ENCODE measurements at regions not wholly inside any gene's neighbourhood (a gene's known extent, or its start where the extent isn't known, plus 50 kb on each side); places are given as distances from the start of the nearest gene placed in this dataset.
"Not testable (repeated sequence)": the region's sequence is repeated elsewhere in the genome, so short reads cannot be mapped to it uniquely, and the experiment has no call there.

DNA sequence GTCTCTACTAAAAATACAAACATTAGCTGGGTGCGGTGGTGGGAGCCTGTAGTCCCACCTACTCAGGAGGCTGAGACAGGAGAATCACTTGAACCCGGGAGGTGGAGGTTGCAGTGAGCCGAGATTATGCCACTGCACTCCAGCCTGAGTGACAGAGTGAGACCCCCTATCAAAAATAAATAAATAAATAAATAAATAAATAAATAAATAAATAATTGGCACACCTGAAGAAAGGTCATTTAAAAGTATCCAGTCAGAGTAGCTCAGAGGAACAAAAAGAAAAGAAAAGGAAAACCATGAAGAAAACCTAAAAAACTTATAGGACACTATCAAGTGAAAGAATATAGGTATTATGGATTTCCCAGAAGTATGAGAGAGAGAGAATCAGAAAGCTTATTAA lies 330.1 kb upstream of the AR start:
- DNase-seq, result not testable (repeated sequence)

DNA sequence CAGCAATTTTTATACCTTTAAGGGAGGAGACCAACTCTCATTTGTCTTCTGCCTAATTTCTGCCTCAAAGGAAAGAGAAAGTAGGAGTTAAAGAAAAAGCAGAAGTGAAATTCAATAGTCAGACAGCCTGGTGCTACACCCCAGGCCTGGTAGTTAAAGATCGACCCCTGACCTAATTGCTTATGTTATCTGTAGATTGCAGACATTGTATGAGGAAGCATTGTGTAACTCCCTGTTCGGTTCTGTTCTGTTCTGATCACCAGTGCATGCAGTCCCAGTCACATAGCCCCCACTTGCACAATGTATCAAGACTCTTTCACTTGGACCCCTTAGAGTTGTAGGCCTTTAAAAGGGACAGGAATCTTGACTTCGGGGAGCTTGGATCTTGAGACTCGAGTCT lies 335.9 kb upstream of the AR start:
- DNase-seq, result no peak

DNA sequence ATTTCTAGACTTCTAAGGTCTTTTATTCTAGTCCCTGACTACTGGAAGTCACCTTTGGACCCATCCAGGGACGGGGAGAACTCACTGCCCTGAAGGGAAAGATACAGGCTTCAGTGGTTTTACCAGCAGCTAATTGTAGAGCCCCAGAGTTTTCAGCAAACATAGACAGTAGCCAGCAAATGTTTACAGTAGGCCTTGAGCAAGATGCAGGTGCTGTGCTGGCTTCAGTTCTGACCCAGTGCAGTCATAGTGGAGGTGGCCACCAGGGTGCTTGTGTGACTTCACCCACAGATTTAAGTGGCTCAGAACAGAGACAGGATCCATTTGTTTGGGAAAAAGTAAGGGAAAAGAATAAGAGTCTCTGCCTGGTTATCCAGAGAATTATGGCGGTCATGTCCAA lies 384.4 kb upstream of the AR start:
- DNase-seq, result no peak

DNA sequence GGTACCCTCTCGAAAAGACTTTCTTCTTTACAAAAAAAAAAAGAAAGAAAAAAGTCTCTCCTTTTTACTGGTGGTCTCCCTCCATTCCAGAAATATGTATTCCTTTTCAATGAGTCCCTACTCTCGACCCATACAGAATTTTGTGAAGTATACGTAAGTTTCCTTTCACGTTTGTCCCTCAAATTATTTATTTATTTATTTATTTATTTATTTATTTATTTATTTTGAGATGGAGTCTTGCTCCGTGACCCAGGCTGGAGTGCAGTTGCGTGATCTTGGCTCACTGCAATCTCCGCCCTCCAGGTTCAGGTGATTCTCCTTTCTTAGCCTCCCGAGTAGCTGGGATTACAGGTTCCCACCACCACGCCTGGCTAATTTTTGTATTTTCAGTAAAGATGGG lies 429.2 kb upstream of the AR start:
- DNase-seq, result no peak

- no peak for DNase-seq
These were observed 438.1 kb upstream of the AR start for GRCh38 chrX:67105758-67106116.

DNA sequence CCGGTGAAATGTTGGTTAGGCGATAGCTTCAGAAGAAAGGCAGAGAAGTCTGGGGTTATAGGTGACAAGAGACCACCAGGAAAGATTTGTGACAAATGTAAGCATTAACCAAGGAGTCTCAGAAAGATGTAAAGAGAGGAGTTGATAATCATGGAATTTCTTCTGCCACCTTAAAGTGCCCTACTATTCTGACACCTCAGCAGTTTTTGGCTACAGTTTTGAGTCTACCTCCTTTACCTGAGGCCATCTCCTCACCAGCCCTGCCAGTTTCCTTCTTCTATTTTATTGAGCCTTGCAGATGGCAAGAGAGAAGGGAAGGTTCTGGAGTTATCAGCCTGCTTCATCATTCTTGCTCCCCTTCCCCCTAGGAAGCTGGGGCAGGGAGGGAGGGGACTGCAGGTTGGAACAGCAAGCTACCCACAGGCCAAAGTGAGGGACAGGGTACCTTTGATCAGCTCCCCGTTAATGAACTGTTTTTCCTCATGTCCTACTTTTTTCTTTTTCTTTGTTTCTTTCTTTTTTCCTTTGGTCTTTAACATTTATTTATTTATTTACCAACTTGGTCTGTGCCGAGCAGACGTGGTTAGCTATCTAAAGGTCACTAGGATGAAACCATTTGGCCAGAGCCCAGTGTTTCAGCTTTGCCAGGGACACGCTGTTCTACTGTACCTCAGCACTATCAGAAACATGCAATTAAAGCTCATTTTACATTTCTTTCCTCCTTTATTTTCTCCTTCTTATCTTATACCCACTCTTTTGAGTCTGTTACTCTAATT lies 438.7 kb upstream of the AR start:
- DNase-seq, result no peak

DNA sequence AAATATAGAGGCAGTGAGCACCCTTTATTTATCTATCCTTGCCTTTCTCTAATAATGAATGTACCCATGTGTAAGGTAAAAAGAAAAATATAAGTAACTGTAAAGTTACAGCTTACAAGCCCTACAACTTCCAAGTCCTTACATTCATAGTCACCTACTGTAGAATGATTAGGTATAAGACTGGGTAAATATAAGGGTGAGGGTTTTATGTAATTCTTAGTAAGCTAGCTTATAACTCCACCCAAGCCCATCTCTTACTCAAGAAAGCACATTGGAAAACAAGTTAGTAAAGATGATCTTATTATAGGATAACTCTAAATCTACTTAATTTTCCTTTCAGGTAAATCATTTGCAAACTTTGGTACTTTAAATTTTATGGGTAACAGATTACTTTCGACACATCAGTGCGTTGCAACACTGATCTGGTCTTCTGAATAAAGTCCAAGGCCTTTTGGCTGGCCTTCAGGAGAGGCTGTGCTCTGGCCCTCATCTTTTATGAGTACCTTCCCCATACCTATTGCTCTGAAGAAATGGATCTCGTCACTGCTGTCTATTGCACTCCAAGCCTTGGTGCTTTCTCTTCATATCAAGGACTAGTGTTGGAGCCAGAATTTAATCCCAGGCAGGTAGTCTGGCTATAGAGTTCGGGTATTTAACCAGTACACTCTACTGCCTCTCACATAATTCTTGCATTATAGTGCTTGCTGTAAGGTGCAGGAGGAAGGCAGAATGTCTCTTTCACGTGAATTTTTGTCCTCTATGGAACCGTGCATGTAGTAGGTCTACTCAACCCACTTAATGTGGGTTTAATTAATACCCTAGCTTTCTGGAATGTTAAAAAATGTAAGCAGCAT lies 443.6 kb upstream of the AR start:
- DNase-seq, result no peak

DNA sequence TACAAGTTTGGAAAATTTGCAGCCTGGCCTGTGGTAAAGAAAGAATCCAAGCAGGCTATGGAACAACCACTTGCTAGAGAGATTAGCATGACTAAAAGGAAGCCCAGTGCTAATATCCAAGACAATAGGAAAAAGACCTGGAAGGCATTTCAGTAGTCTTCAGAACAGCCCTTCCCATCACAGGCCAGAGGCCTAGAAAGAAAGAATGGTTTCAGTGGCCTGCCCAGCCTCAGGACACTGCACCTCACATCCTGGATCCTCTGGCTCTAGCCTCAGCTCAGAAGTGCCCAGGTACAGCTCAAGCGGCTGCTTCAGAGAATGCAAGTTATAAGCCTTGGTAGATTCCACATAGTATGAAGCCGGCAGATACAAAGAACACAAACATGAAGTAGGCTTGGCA lies 449.8 kb upstream of the AR start:
- no peak for DNase-seq

GRCh38 chrX:67050760-67051159 lies 411.9 kb upstream of the EDA2R start:
- no peak for DNase-seq

GRCh38 chrX:67044866-67045265 lies 406.0 kb upstream of the EDA2R start:
- no peak for DNase-seq

DNA sequence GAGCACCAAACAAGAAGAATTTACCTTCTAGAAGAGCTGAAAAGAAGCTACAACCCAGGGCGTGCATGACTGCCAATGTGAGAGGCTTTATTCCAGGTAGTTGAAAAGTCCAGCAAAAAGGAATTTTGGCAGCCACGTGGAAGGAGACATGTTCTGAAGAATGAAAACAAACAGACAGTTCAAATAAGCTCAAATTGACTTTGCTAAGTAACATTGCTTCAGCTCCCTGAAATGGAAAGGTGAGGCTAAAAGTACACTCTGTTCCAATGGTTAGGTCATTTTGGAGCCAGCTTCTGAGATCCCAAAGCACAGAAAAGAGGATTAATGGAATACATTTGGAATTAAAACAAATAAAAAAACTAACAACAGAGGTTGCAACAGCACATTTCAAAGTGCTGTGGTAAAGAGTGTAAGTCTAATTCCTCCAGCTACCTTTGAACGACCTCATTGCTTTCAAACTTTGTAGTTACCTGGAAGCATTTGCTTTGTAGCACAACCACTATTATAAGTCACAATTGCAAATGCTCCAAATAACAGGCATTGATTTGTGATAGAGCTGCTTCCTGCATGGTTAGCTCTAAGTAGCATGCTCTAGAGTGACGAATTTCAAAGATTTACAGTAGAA lies 405.3 kb upstream of the EDA2R start:
- DNase-seq, result no peak

DNA sequence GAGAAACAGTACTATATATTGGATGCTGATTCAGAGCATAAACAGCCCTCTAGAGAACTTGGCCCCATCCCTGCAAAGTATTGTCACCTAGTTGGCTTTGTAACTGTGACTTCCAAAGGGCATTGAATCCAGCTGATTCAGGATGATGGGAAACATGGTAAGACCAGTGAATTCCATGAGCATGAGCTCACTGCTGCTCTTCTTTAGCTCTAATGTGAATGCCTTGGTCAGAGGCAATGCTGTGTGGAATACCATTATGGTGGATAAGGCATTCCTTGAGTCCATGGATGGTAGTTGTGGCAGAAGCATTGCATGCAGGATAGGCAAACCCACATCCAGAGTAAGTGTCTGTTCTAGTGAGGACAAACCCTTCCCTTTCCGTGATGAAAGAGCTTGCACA lies 365.6 kb upstream of the EDA2R start:
- DNase-seq, result no peak

GRCh38 chrX:66994729-66995128 lies 355.9 kb upstream of the EDA2R start:
- no peak for DNase-seq

DNA sequence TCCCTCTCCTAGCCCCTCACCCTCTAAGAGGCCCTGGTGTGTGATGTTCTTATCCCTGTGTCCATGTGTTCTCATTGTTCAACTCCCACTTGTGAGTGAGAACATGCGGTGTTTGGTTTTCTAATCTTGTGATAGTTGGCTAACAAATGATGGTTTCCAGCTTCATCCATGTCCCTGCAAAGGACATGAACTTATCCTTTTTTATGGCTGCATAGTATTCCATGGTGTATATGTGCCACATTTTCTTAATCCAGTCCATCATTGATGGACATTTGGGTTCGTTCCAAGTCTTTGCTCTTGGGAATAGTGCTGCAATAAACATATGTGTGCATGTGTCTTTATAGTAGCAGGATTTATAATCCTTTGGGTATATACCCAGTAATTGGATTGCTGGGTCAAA lies 353.2 kb upstream of the EDA2R start:
- DNase-seq, result not testable (repeated sequence)

- DNase-seq, result no peak
These were observed 349.5 kb upstream of the EDA2R start for GRCh38 chrX:66988331-66988730.

GRCh38 chrX:66961665-66962064 lies 322.8 kb upstream of the EDA2R start:
- DNase-seq, result no peak

- DNase-seq, result no peak
These were observed 292.8 kb upstream of the EDA2R start for GRCh38 chrX:66931713-66932112.

DNA sequence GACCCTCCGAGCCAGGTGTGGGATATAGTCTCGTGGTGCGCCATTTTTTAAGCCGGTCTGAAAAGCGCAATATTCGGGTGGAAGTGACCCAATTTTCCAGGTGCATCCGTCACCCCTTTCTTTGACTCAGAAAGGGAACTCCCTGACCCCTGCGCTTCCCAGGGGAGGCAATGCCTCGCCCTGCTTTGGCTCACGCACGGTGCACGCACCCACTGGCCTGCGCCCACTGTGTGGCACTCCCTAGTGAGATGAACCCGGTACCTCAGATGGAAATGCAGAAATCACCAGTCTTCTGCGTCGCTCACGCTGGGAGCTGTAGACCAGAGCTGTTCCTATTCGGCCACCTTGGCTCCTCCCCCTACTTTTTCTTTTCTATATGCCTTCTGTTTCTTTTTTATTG lies 291.6 kb upstream of the EDA2R start:
- DNase-seq, result not testable (repeated sequence)

DNA sequence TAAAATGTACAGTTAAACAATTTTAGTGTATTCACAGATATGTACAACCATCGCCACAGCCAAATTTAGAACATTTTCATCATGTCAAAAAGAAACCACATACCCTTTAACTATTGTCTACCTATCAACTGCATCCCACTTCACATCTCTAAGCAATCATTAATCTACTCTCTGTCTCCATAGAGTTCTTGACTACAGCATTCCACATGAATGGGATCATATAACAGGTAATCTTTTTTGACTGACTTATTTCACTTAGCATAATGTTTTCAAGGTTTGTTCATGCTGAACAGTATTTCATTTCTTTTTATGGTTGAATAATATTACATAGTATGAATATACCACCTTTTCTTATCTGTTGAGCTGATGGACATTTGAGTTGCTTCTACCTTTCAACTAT lies 281.4 kb upstream of the EDA2R start:
- DNase-seq, result no peak

DNA sequence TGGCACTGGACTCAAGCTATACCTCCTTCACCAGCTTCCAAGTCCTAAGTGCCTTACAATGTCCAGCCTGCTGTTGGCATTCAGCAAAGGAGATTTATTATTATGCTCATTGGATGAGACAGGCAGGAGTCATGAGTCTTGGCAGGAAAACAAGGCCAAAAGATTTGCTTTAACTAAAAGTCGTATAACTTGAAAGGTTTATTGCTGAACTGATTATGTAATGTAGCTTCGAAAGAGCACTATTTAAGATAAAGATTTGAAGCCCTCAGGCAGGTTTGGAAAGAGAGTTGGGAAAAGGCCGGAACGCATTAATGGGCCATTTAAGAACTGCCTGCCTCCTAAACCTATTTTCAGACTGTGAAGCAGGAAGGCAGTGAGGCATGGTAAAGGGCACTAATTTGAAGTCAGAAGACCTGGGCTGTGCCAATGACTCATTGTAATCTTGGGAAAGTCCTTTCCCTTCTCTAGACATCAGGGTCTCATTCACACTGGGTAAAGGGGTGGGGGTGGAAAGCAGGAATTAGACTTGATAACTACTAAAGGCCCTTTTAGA lies 280.5 kb upstream of the EDA2R start:
- DNase-seq, result no peak

DNA sequence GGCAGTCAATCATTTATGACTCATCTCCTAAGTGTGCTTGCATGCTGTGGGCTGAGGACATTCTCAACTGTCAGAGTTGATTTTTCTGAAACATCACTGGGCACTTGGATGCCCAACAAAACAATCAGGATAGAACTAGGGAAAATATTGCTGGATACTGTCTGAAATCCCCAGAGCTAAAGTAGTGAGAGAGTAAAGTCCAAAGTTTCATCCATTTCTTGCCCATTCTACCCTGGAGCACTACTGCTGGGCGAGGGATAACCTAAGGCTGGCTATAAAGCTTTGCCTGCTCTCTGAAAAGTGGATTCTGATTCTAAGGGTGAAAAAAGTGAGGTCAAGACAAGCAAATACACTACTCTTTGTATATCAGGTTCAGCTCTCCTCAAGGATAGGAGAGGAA lies 279.6 kb upstream of the EDA2R start:
- DNase-seq, result no peak

DNA sequence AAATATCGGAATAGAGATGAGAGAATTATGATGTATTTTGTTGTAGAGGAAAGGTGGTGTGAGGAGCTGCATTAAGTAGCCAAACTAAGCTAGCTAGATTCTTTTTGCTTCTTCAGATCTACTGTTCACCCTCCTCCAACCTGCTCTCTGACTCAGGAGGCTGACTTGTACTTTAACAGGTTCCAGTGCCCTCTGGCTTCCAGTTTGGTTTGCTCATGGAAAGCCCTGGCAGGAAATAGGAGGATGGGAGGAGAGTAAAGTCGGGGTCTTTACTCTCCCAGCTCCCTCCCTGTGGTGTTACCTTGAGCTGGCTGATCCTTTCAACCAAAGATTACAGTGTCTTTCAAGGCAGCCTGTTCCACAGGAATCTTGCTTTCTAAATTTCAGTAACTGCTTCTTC lies 277.0 kb upstream of the EDA2R start:
- no peak for DNase-seq

DNA sequence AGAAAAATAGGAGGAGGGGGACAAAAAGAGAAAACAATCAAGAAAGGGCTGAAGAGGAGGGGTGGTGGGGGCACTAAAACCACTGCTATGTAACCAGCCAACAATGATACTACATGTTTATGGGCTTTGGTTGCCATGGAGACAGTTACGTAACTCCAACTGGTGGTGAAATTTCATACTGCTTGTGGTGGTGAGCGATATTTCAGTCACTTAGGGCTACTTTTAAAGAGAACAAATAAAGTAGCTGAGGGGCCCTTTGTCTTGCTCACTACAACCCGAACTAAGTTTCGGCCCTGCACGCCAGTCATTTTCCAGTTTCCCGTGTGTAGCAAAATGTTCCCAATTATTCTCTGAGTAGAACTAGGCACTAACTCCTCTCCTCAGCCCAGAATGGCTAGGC lies 275.2 kb upstream of the EDA2R start:
- DNase-seq, result no peak

DNA sequence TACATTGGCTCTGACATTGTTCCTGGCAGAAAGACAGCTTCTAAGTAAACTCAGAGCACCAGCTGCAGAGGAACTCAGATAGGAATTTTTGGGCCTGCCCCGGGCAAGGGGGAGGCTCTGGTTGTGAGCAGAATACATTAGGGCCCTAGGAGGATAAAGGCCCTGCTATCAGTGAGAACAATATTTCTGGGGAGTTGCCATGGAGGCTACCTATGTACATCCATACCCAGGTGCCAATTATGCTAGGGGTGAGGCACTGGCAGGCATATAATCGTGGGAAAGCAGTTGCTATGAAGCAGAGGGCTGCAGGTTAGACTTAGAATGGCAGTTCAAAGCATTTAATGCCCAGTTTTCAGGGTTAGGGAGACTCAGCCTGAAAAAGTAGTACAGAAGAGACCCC lies 273.5 kb upstream of the EDA2R start:
- no peak for DNase-seq

Measured in kidney glomerular epithelial cell (primary cell).